SU-DHL-6 (cell line): ENCODE measurements at regions not wholly inside any gene's neighbourhood (a gene's known extent, or its start where the extent isn't known, plus 50 kb on each side); places are given as distances from the start of the nearest gene placed in this dataset.
"Not testable (repeated sequence)": the region's sequence is repeated elsewhere in the genome, so short reads cannot be mapped to it uniquely, and the experiment has no call there.

Source experiments
- H2AFZ ChIP-seq: fragments of 200-600 bp; sonication (generic); 2 replicates; pipeline ENCODE4 v1.6.1; 2014; ENCODE audit warnings: low read depth, mild to moderate bottlenecking, moderate library complexity, mixed read lengths, antibody characterized with exemption, low read length; ENCODE audit not compliant: severe bottlenecking
- H3F3A ChIP-seq: fragments of 200-600 bp; shearing (Covaris generic); 2 replicates; pipeline ENCODE4 v1.6.0; 2016; ENCODE audit warnings: antibody characterized with exemption, mild to moderate bottlenecking; ENCODE audit not compliant: insufficient read depth
- H3K27ac ChIP-seq: fragments of 200-600 bp; sonication (generic); 2 replicates; pipeline ENCODE4 v1.5.1; 2016; ENCODE audit warnings: low read depth, mild to moderate bottlenecking, low read length, moderate library complexity, mixed read lengths
- H3K27me3 ChIP-seq: fragments of 200-600 bp; sonication (generic), shearing (Covaris generic); 2 replicates; pipeline ENCODE4 v1.6.0; 2014; ENCODE audit warnings: mild to moderate bottlenecking, low read length
- H3K36me3 ChIP-seq: fragments of 200-600 bp; sonication (generic); 2 replicates; pipeline ENCODE4 v1.6.1; 2014; ENCODE audit warnings: mild to moderate bottlenecking, low read length, mixed read lengths
- H3K4me2 ChIP-seq: fragments of 300-600, 200-600 bp; shearing (Covaris generic), sonication (generic); 2 replicates; pipeline ENCODE4 v1.6.0; 2014; ENCODE audit warnings: low read length, low read depth, mild to moderate bottlenecking; ENCODE audit not compliant: poor library complexity, severe bottlenecking
- H3K4me3 ChIP-seq: fragments of 200-600 bp; sonication (generic); 2 replicates; pipeline ENCODE4 v1.5.1; 2014; ENCODE audit warnings: antibody characterized with exemption, low read length, mild to moderate bottlenecking, mixed read lengths; ENCODE audit not compliant: insufficient read depth, poor library complexity, severe bottlenecking
- H3K79me2 ChIP-seq: fragments of 200-600 bp; sonication (generic); 2 replicates; pipeline ENCODE4 v1.6.1; 2014; ENCODE audit warnings: mild to moderate bottlenecking, low read length, moderate library complexity; ENCODE audit not compliant: insufficient read depth
- H3K9ac ChIP-seq: fragments of 200-600 bp; sonication (generic); 2 replicates; pipeline ENCODE4 v1.7.0; 2014; ENCODE audit warnings: mild to moderate bottlenecking, low read length
- H3K9me2 ChIP-seq: fragments of 200-600 bp; sonication (generic); replicated peaks from 2 replicates; pipeline ENCODE4 v1.6.1; 2014; ENCODE audit warnings: low read length; ENCODE audit not compliant: insufficient read depth
- H3K9me3 ChIP-seq: fragments of 200-600 bp; sonication (generic); 2 replicates; pipeline ENCODE4 v1.6.1; 2014; ENCODE audit warnings: low read length, mixed read lengths; ENCODE audit not compliant: insufficient read depth
- H4K20me1 ChIP-seq: fragments of 200-600 bp; sonication (generic); 2 replicates; pipeline ENCODE4 v1.6.1; 2014; ENCODE audit warnings: low read depth, mild to moderate bottlenecking, antibody characterized with exemption, low read length, moderate library complexity, mixed read lengths

- H3K36me3 ChIP-seq, H3K27me3 ChIP-seq, H3K9me3 ChIP-seq, H3K9me2 ChIP-seq, H2AFZ ChIP-seq, H3K4me3 ChIP-seq, H3K9ac ChIP-seq, H3K27ac ChIP-seq, H3K79me2 ChIP-seq, H3K4me2 ChIP-seq, H4K20me1 ChIP-seq, H3F3A ChIP-seq: not testable (repeated sequence)
These were observed 99.1 kb upstream of the PLGLB2 start for GRCh38 chr2:87648815-87649214.

- H2AFZ ChIP-seq, H3K4me3 ChIP-seq, H3F3A ChIP-seq, H3K9ac ChIP-seq, H3K27me3 ChIP-seq, H3K4me2 ChIP-seq, H4K20me1 ChIP-seq, H3K9me2 ChIP-seq, H3K79me2 ChIP-seq, H3K27ac ChIP-seq, H3K9me3 ChIP-seq, H3K36me3 ChIP-seq: not testable (repeated sequence)
These were observed 98.0 kb upstream of the PLGLB2 start for GRCh38 chr2:87649871-87650270.

GRCh38 chr2:87650837-87651236 lies 97.0 kb upstream of the PLGLB2 start:
- H3K4me3 ChIP-seq, H3K4me2 ChIP-seq, H3K9me3 ChIP-seq, H3K9ac ChIP-seq, H2AFZ ChIP-seq, H3K27me3 ChIP-seq, H3K79me2 ChIP-seq, H3K36me3 ChIP-seq, H3K9me2 ChIP-seq, H4K20me1 ChIP-seq, H3F3A ChIP-seq, H3K27ac ChIP-seq: not testable (repeated sequence)

- not testable (repeated sequence) for H3F3A ChIP-seq, H3K27ac ChIP-seq
These were observed 96.3 kb upstream of the PLGLB2 start for GRCh38 chr2:87651589-87651988.

GRCh38 chr2:87653373-87653772 lies 94.5 kb upstream of the PLGLB2 start:
- H2AFZ ChIP-seq, H3K27me3 ChIP-seq, H3K9me2 ChIP-seq, H3F3A ChIP-seq, H3K36me3 ChIP-seq, H3K27ac ChIP-seq, H3K4me3 ChIP-seq, H3K4me2 ChIP-seq, H3K79me2 ChIP-seq, H4K20me1 ChIP-seq, H3K9ac ChIP-seq, H3K9me3 ChIP-seq: not testable (repeated sequence)

More at GRCh38 chr2:87651589-87651988, 96.3 kb upstream of the PLGLB2 start:
- not testable (repeated sequence) for H3K79me2 ChIP-seq, H3K9me2 ChIP-seq, H3K27me3 ChIP-seq, H3K9me3 ChIP-seq, H3K4me2 ChIP-seq, H4K20me1 ChIP-seq, H2AFZ ChIP-seq, H3K36me3 ChIP-seq, H3K9ac ChIP-seq, H3K4me3 ChIP-seq

GRCh38 chr2:87654136-87654814 lies 93.6 kb upstream of the PLGLB2 start:
- not testable (repeated sequence) for H3F3A ChIP-seq, H3K9me2 ChIP-seq, H3K4me2 ChIP-seq, H2AFZ ChIP-seq, H3K79me2 ChIP-seq, H4K20me1 ChIP-seq, H3K27me3 ChIP-seq, H3K9ac ChIP-seq, H3K9me3 ChIP-seq, H3K4me3 ChIP-seq, H3K27ac ChIP-seq, H3K36me3 ChIP-seq

GRCh38 chr2:87657915-87658314 lies 90.0 kb upstream of the PLGLB2 start:
- H3K36me3 ChIP-seq, H3K9ac ChIP-seq, H3K27ac ChIP-seq, H2AFZ ChIP-seq, H3K9me2 ChIP-seq, H3K9me3 ChIP-seq, H3F3A ChIP-seq, H4K20me1 ChIP-seq, H3K27me3 ChIP-seq, H3K4me3 ChIP-seq, H3K4me2 ChIP-seq, H3K79me2 ChIP-seq: not testable (repeated sequence)

- H3K4me2 ChIP-seq, H3K27me3 ChIP-seq, H3K4me3 ChIP-seq, H3K36me3 ChIP-seq, H3K9me3 ChIP-seq, H3K79me2 ChIP-seq, H3F3A ChIP-seq, H3K9me2 ChIP-seq, H3K27ac ChIP-seq, H2AFZ ChIP-seq, H4K20me1 ChIP-seq, H3K9ac ChIP-seq: not testable (repeated sequence)
These were observed 89.5 kb upstream of the PLGLB2 start for GRCh38 chr2:87658357-87658756.
